ENCODE measurements at regions not wholly inside any gene's neighbourhood (a gene's known extent, or its start where the extent isn't known, plus 50 kb on each side); places are given as distances from the start of the nearest gene placed in this dataset.

DNA sequence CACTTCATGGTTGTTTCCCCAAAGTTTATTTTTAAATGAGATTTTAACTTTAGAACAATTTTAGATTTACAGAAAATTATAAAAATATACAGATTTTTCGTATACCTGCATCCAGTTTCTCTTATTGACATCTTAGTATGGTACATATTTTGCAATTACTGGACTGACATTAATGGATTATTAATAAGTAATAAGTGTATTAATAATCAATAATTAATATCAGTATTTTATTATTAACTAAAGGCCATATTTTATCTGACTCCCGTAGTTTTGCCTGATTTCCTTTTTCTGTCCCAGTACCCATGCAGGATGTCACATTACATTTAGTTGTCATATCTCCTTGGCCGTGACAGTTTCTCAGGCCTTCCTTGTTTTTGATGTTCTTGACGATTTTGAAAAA lies 307.0 kb downstream of the C6orf118 start:
- TF ChIP-seq POLR2AphosphoS5 (IDR thresholded peaks at IDR 0.05): no peak
- TF ChIP-seq POLR2A (IDR thresholded peaks at IDR 0.05): no peak
